Smooth muscle cell (in vitro differentiated cells): ENCODE measurements at regions not wholly inside any gene's neighbourhood (a gene's known extent, or its start where the extent isn't known, plus 50 kb on each side); places are given as distances from the start of the nearest gene placed in this dataset.

Source experiments
- DNase-seq: peaks from one replicate; lab custom pipeline; 2025; ENCODE audit not compliant: unreplicated experiment; lab: John Stamatoyannopoulos, UW
- H2AFZ ChIP-seq: fragments of 200-600 bp; sonication (generic); 2 replicates; pipeline ENCODE4 v1.6.0; 2016; ENCODE audit warnings: antibody characterized with exemption, low read depth, mild to moderate bottlenecking
- H3F3A ChIP-seq: fragments of 200-600 bp; sonication (generic); 2 replicates; pipeline ENCODE4 v1.6.0; 2017; ENCODE audit warnings: antibody characterized with exemption, low read depth
- H3K27ac ChIP-seq: fragments of 200-600 bp; sonication (generic); 2 replicates; pipeline ENCODE4 v1.5.1; 2016; ENCODE audit warnings: low read depth, mild to moderate bottlenecking
- H3K27me3 ChIP-seq: fragments of 200-600 bp; sonication (generic); 2 replicates; pipeline ENCODE4 v1.6.1; 2016; ENCODE audit warnings: low read depth, mild to moderate bottlenecking
- H3K36me3 ChIP-seq: fragments of 200-600 bp; sonication (generic); 2 replicates; pipeline ENCODE4 v1.5.1; 2016; ENCODE audit warnings: low read depth
- H3K4me1 ChIP-seq: fragments of 200-600 bp; sonication (generic); 2 replicates; pipeline ENCODE4 v1.5.1; 2016; ENCODE audit warnings: low read depth
- H3K4me2 ChIP-seq: fragments of 200-600 bp; sonication (generic); 2 replicates; pipeline ENCODE4 v1.6.0; 2016; ENCODE audit warnings: mild to moderate bottlenecking
- H3K4me3 ChIP-seq: fragments of 200-600 bp; sonication (generic); 2 replicates; pipeline ENCODE4 v1.5.1; 2016; ENCODE audit warnings: mild to moderate bottlenecking
- H3K79me2 ChIP-seq: fragments of 200-600 bp; sonication (generic); 2 replicates; pipeline ENCODE4 v1.6.0; 2016; ENCODE audit warnings: low read depth, mild to moderate bottlenecking
- H3K9ac ChIP-seq: fragments of 200-600 bp; sonication (generic); 2 replicates; pipeline ENCODE4 v1.6.0; 2016; ENCODE audit warnings: low read depth
- H3K9me3 ChIP-seq: fragments of 200-600 bp; sonication (generic); replicated peaks from 2 replicates; pipeline ENCODE4 v1.5.1; 2016; ENCODE audit warnings: low read depth
- H4K20me1 ChIP-seq: fragments of 200-600 bp; sonication (generic); 2 replicates; pipeline ENCODE4 v1.6.0; 2016; ENCODE audit warnings: low read depth
- WGBS: methylation state at CpG from one replicate; pipeline ENCODE4 v1.1.7; 2016; ENCODE audit warnings: low lambda C conversion rate; 5-methylcytosine and 5-hydroxymethylcytosine counted together
- TF ChIP-seq, protein P1 (sequence below): fragments of 200-600 bp; sonication (generic); IDR thresholded peaks from 2 replicates; pipeline ENCODE4 v1.5.1; 2017; ENCODE audit warnings: borderline replicate concordance, mild to moderate bottlenecking, antibody characterized with exemption; ENCODE audit not compliant: insufficient read depth, poor library complexity, severe bottlenecking

DNA sequence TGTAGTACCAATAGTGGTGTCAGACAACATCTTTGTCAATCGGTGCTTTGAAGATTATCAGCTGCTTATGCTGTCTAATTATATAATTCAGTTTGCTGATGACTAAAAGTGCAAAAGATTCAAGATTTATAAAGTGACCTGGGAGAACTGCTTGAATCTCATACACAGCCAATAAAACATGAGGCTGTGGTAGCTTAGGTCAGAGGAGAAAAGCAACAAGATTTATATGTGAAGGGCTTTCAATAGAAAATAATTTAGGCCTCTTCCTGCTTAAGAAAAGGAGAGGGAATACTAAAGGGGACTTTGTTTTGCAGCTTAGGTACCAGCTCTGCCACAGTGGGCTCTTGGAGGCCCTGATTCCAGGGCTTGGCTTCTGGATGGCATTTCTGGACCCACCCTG lies 111.0 kb upstream of the MAD2L1 start:
- no peak overlapping the region for H3K27ac ChIP-seq
- no peak overlapping the region for H3K4me2 ChIP-seq
- H3F3A ChIP-seq, result no peaks in the 10 kb centered on the region
- no peaks in the 10 kb centered on the region for H3K9me3 ChIP-seq
- H3K79me2 ChIP-seq, result no peaks in the 10 kb centered on the region
- no peaks in the 10 kb centered on the region for H3K27me3 ChIP-seq
- TF ChIP-seq, protein P1, sequence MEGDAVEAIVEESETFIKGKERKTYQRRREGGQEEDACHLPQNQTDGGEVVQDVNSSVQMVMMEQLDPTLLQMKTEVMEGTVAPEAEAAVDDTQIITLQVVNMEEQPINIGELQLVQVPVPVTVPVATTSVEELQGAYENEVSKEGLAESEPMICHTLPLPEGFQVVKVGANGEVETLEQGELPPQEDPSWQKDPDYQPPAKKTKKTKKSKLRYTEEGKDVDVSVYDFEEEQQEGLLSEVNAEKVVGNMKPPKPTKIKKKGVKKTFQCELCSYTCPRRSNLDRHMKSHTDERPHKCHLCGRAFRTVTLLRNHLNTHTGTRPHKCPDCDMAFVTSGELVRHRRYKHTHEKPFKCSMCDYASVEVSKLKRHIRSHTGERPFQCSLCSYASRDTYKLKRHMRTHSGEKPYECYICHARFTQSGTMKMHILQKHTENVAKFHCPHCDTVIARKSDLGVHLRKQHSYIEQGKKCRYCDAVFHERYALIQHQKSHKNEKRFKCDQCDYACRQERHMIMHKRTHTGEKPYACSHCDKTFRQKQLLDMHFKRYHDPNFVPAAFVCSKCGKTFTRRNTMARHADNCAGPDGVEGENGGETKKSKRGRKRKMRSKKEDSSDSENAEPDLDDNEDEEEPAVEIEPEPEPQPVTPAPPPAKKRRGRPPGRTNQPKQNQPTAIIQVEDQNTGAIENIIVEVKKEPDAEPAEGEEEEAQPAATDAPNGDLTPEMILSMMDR, result no peak
- H3K4me1 ChIP-seq, result no peaks in the 10 kb centered on the region
- no peak for DNase-seq
- H3K9ac ChIP-seq, result no peak overlapping the region
- no peak overlapping the region for H2AFZ ChIP-seq
- 93% methylated on average over 1 of the region's 1 CpG for WGBS
- no peak overlapping the region for H3K4me3 ChIP-seq
- no peaks in the 10 kb centered on the region for H4K20me1 ChIP-seq
- H3K36me3 ChIP-seq, result no peaks in the 10 kb centered on the region

DNA sequence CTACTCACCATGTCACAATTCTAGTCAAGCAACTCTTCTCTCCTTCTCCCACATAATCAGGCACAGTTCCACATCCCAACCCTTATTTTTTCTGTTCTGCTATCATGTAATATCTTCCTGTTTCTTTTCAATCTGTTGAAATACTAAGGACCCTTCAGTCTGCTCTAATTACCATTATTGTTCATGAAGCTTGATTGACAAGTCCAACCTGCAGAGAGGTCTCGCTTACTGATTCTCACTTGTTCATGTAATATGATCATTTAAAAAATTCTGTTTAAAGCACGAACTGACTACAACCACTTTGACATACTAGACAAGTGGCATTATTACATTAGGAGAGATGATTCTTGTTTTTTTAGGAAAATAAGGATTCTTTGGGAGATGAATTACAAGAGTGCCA lies 108.6 kb upstream of the MAD2L1 start:
- TF ChIP-seq, protein P1, result no peak
- no peak overlapping the region for H3K9ac ChIP-seq

DNA sequence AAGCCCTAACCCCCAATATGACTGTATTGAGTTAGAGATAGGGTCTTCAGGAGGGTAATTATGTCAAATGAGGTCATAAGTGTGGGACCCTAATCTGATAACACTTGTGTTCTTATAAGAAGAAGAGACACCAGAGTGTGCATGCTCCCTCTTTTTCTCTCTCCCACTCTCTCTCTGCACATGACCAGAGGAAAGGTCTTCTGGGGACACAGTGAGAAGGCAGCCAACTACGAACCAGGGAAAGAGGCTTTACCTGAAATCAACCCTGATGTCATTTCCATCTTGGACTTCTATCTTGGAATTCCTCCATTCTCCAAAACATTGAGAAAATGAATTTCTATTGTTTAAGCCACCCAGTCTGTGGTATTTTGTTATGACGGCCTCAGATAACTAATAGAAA lies 97.2 kb upstream of the MAD2L1 start:
- Histone ChIP-seq H3K9me3 (no peaks in the 10 kb centered on the region), H3K4me1 (no peaks in the 10 kb centered on the region), H2AFZ (no peak overlapping the region), H3K4me2 (no peak overlapping the region), H3F3A (no peaks in the 10 kb centered on the region), H3K9ac (no peak overlapping the region), H3K27ac (no peak overlapping the region), H3K36me3 (no peaks in the 10 kb centered on the region), H3K4me3 (no peak overlapping the region), H3K79me2 (no peaks in the 10 kb centered on the region), H4K20me1 (no peaks in the 10 kb centered on the region), H3K27me3 (no peaks in the 10 kb centered on the region)
- 89% methylated on average over 2 of the region's 2 CpGs for WGBS
- DNase-seq, result no peak
- TF ChIP-seq, protein P1, result no peak

More for the DNA sequence above, 108.6 kb upstream of the MAD2L1 start:
- no peaks in the 10 kb centered on the region for H4K20me1 ChIP-seq
- H3K4me1 ChIP-seq, result no peaks in the 10 kb centered on the region
- no peaks in the 10 kb centered on the region for H3F3A ChIP-seq
- H3K79me2 ChIP-seq, result no peaks in the 10 kb centered on the region
- DNase-seq, result no peak
- H3K4me3 ChIP-seq, result no peak overlapping the region
- 83% methylated on average over 2 of the region's 2 CpGs for WGBS
- no peaks in the 10 kb centered on the region for H3K36me3 ChIP-seq
- H2AFZ ChIP-seq, result no peak overlapping the region
- no peak overlapping the region for H3K27ac ChIP-seq
- H3K27me3 ChIP-seq, result no peaks in the 10 kb centered on the region
- no peak overlapping the region for H3K4me2 ChIP-seq
- H3K9me3 ChIP-seq, result no peaks in the 10 kb centered on the region

DNA sequence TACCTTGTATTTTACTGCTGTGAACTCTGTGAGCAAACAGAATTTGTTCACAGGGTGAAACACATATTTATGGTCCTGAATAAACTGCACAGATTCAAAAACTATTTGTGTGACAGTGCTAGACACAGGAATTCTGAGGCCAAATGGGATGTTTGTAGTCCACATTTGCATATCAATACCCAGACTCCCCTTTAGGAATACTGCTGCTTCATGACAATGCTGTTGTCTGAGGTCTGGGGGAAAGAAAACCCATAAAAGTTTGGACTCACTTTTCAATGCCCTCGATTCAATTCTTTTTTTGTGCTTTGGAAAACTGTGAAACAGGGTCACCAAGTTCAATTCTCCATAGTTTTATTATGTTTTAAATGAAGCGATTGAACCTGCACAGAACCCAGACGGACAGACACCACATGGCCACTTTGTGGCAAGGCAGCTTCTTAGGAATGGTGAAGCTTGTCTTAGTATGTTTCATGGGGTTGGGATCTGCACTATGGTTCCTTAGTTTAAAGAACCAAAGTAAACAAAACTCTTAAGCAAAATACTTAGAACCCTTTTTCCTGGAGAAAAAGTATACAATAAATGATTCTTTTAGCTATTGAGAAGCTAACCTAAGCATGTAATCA lies 92.3 kb upstream of the MAD2L1 start:
- H3K4me3 ChIP-seq, result no peak overlapping the region
- WGBS, result 68% methylated on average over 3 of the region's 3 CpGs
- H3K36me3 ChIP-seq, result no peaks in the 10 kb centered on the region
- H3K4me2 ChIP-seq, result no peak overlapping the region
- no peaks in the 10 kb centered on the region for H3K9me3 ChIP-seq
- H4K20me1 ChIP-seq, result no peaks in the 10 kb centered on the region
- no peak overlapping the region for H3K27ac ChIP-seq
- H3K27me3 ChIP-seq, result no peaks in the 10 kb centered on the region
- peaks cover 4% of the 10 kb centered on the region for H3K4me1 ChIP-seq
- TF ChIP-seq, protein P1, result no peak
- H2AFZ ChIP-seq, result no peak overlapping the region
- H3K79me2 ChIP-seq, result no peaks in the 10 kb centered on the region
- H3F3A ChIP-seq, result no peaks in the 10 kb centered on the region
- no peak for DNase-seq
- H3K9ac ChIP-seq, result no peak overlapping the region
